Frontal cortex (tissue), 3 donors: ENCODE measurements at regions not wholly inside any gene's neighbourhood (a gene's known extent, or its start where the extent isn't known, plus 50 kb on each side); places are given as distances from the start of the nearest gene placed in this dataset.
"Not testable (repeated sequence)": the region's sequence is repeated elsewhere in the genome, so short reads cannot be mapped to it uniquely, and the experiment has no call there.

ENCODE experiments used
- DNase-seq, 2 donors: peaks; one replicate each; pipeline ENCODE4 v3.0.0; 2012; ENCODE audit warnings: low spot score in 2 of 2
- FAIRE-seq: peaks from 2 replicates; lab custom pipeline; 2012; peaks lifted over from hg19 to GRCh38; lab: Jason Lieb, UNC
- donor health status: control.
- donor health status: control.
- donor health status: control.

- FAIRE-seq: no peak
Measured at GRCh38 chr18:39486268-39486667, 1920.7 kb upstream of the CELF4 start.

GRCh38 chr18:39485696-39486095 lies 1920.1 kb upstream of the CELF4 start:
- no peak for DNase-seq
- no peak for FAIRE-seq

More at GRCh38 chr18:39486268-39486667, 1920.7 kb upstream of the CELF4 start:
- DNase-seq: no peak

GRCh38 chr18:39481281-39481680 lies 1915.7 kb upstream of the CELF4 start:
- no peak for DNase-seq

GRCh38 chr18:39480494-39481195 lies 1915.0 kb upstream of the CELF4 start:
- no peak for DNase-seq
- FAIRE-seq: no peak

More at GRCh38 chr18:39481281-39481680, 1915.7 kb upstream of the CELF4 start:
- FAIRE-seq: no peak

- no peak for DNase-seq
- FAIRE-seq: no peak
Measured at GRCh38 chr18:39464006-39464405, 1898.4 kb upstream of the CELF4 start.

GRCh38 chr18:39462436-39462835 lies 1896.8 kb upstream of the CELF4 start:
- DNase-seq (no peak), FAIRE-seq (no peak)

- no peak for FAIRE-seq
- no peak for DNase-seq
Measured at GRCh38 chr18:39460136-39460535, 1894.5 kb upstream of the CELF4 start.

GRCh38 chr18:39455285-39455684 lies 1889.7 kb upstream of the CELF4 start:
- FAIRE-seq (no peak), DNase-seq (no peak)

- FAIRE-seq (no peak), DNase-seq (no peak)
Measured at GRCh38 chr18:39454866-39455265, 1889.3 kb upstream of the CELF4 start.

GRCh38 chr18:39453882-39454281 lies 1888.3 kb upstream of the CELF4 start:
- DNase-seq (peak in 1 of 2 donors; percentile 4), FAIRE-seq (no peak)

GRCh38 chr18:39453356-39453755 lies 1887.8 kb upstream of the CELF4 start:
- DNase-seq (no peak), FAIRE-seq (no peak)

GRCh38 chr18:39450958-39451357 lies 1885.4 kb upstream of the CELF4 start:
- FAIRE-seq (no peak), DNase-seq (no peak)

- FAIRE-seq: no peak
- no peak for DNase-seq
Measured at GRCh38 chr18:39449566-39449965, 1884.0 kb upstream of the CELF4 start.

- FAIRE-seq (no peak), DNase-seq (no peak)
Measured at GRCh38 chr18:39448942-39449341, 1883.3 kb upstream of the CELF4 start.

- FAIRE-seq, DNase-seq: not testable (repeated sequence)
Measured at GRCh38 chr18:39444957-39445356, 1879.4 kb upstream of the CELF4 start.

GRCh38 chr18:39441648-39442047 lies 1876.0 kb upstream of the CELF4 start:
- no peak for DNase-seq
- no peak for FAIRE-seq

GRCh38 chr18:39435996-39436395 lies 1870.4 kb upstream of the CELF4 start:
- no peak for FAIRE-seq
- no peak for DNase-seq

GRCh38 chr18:39435209-39435608 lies 1869.6 kb upstream of the CELF4 start:
- DNase-seq (no peak), FAIRE-seq (no peak)

- DNase-seq (no peak), FAIRE-seq (no peak)
Measured at GRCh38 chr18:39434223-39434920, 1868.8 kb upstream of the CELF4 start.

- no peak for DNase-seq
- no peak for FAIRE-seq
Measured at GRCh38 chr18:39425172-39425850, 1859.7 kb upstream of the CELF4 start.

GRCh38 chr18:39424261-39424660 lies 1858.7 kb upstream of the CELF4 start:
- no peak for FAIRE-seq
- no peak for DNase-seq
